Small intestine (tissue), 7 donors: ENCODE measurements at regions not wholly inside any gene's neighbourhood (a gene's known extent, or its start where the extent isn't known, plus 50 kb on each side); places are given as distances from the start of the nearest gene placed in this dataset.

Source experiments
- DNase-seq, 2 donors: peaks; one replicate each; pipeline versions ENCODE4 v3.0.0 to v3.0.0-alpha.2; 2013
- FAIRE-seq: peaks from 2 replicates; lab custom pipeline; 2012; peaks lifted over from hg19 to GRCh38; lab: Jason Lieb, UNC
- H3K27ac ChIP-seq, 3 donors: one replicate each; pipeline ENCODE4 v1.5.1; 2013; ENCODE audit warnings: low read length in 2 of 3, mild to moderate bottlenecking in 2 of 3, control low read depth in 1 of 3, inconsistent platforms in 1 of 3, low read depth in 1 of 3, moderate library complexity in 1 of 3
- H3K27me3 ChIP-seq, 3 donors: one replicate each; pipeline ENCODE4 v1.6.1; 2013; ENCODE audit warnings: low read length in 3 of 3, inconsistent platforms in 1 of 3; ENCODE audit not compliant: control insufficient read depth in 3 of 3, insufficient read depth in 3 of 3
- H3K36me3 ChIP-seq, 3 donors: one replicate each; pipeline ENCODE4 v1.6.1; 2013; ENCODE audit warnings: low read length in 3 of 3, inconsistent platforms in 1 of 3, low read depth in 1 of 3, mild to moderate bottlenecking in 1 of 3, moderate library complexity in 1 of 3; ENCODE audit not compliant: control insufficient read depth in 3 of 3, insufficient read depth in 2 of 3
- H3K4me1 ChIP-seq, 3 donors: one replicate each; pipeline ENCODE4 v1.6.1; 2013; ENCODE audit warnings: low read length in 2 of 3, inconsistent platforms in 1 of 3, low read depth in 1 of 3, mild to moderate bottlenecking in 1 of 3, moderate library complexity in 1 of 3; ENCODE audit not compliant: control insufficient read depth in 3 of 3, insufficient read depth in 2 of 3
- H3K4me3 ChIP-seq, 3 donors: one replicate each; pipeline ENCODE4 v1.5.1; 2013; ENCODE audit warnings: low read length in 3 of 3, control low read depth in 1 of 3, inconsistent platforms in 1 of 3, low read depth in 1 of 3, mild to moderate bottlenecking in 1 of 3, moderate library complexity in 1 of 3
- H3K9me3 ChIP-seq, 2 donors: one replicate each; pipeline ENCODE4 v1.6.1; 2013; ENCODE audit warnings: low read depth in 1 of 2, low read length in 1 of 2; ENCODE audit not compliant: control insufficient read depth in 2 of 2, insufficient read depth in 1 of 2
- WGBS, 3 donors: extraction: QIAGEN DNeasy Blood & Tissue Kit; methylation state at CpG; one replicate each; pipeline ENCODE4 v1.1.7; 2013; 5-methylcytosine and 5-hydroxymethylcytosine counted together
- donor health status: healthy with polysubstance abuse.
- donor health status: control.
- donor health status: control.
- donor health status: Bipolar disorder and iron deficiency.
- donor health status: healthy.

- Histone ChIP-seq H3K27ac (no peak overlapping the region), H3K4me1 (no peaks in the 10 kb centered on the region), H3K27me3 (no peaks in the 10 kb centered on the region), H3K36me3 (no peaks in the 10 kb centered on the region), H3K9me3 (peaks cover 0 to 1% of the 10 kb centered on the region in 2 donors), H3K4me3 (no peak overlapping the region)
- FAIRE-seq (no peak), DNase-seq (no peak)
- WGBS, 3 donors = 74 to 79% (median 76%) methylated on average over 5 of the region's 5 CpGs
These were observed 728.3 kb upstream of the EYS start for GRCh38 chr6:66435321-66435720.

DNA sequence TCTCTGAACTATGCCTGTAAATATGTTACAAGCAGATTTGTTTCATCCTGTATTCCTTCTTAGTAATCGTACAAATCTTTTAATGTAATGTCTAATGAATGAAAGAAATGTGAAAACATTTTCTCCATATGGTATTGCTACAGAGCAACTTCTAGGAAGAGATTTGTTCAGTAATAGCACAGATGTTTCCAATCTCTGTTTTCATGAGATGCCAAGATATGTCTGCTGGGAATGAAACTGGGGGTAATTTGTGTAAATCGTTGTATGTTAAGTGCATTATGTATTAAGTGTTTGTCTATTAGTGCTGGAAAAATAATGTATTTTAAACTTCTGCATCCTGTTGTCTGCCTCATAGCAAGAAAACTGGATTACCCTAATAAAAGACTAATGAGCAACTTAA is 722.2 kb upstream of the EYS start:
- 55 to 76% (median 56%) methylated on average over 2 of the region's 2 CpGs for WGBS, 3 donors
- FAIRE-seq = no peak
- Histone ChIP-seq H3K4me1 (no peaks in the 10 kb centered on the region), H3K27ac (no peak overlapping the region), H3K27me3 (no peaks in the 10 kb centered on the region), H3K36me3 (no peaks in the 10 kb centered on the region), H3K4me3 (no peak overlapping the region), H3K9me3 (no peaks in the 10 kb centered on the region)
- peak in 1 of 2 donors; percentile 1 for DNase-seq

DNA sequence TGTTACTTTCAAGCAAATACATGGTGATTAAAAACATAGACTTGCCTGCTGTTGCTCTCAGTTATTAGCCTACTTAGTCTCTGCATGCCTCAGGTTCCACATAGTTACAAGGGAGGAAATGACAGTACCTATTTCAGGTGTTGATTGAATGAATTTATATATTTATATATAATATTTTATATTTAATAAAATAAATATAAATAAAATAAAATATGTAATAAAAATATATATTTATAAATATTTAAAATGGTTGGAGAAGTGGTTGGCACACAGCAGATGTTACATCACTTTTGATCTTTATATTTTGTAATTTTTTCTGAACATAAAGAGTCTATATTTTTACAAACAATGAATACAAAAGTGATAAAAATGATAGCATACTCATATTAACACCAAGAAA is 716.0 kb upstream of the EYS start:
- H3K9me3 ChIP-seq = no peaks in the 10 kb centered on the region
- DNase-seq = no peak
- peak; percentile 62 for FAIRE-seq
- H3K36me3 ChIP-seq = no peaks in the 10 kb centered on the region
- H3K27me3 ChIP-seq = no peaks in the 10 kb centered on the region
- no peaks in the 10 kb centered on the region for H3K4me1 ChIP-seq
- H3K4me3 ChIP-seq = no peak overlapping the region
- H3K27ac ChIP-seq = no peak overlapping the region

GRCh38 chr6:66421570-66421969 is 714.5 kb upstream of the EYS start:
- no peak for FAIRE-seq
- 49 to 56% (median 51%) methylated on average over 3 of the region's 3 CpGs for WGBS, 3 donors

GRCh38 chr6:66418906-66419305 is 711.9 kb upstream of the EYS start:
- no peaks in the 10 kb centered on the region for H3K36me3 ChIP-seq

More at GRCh38 chr6:66421570-66421969, 714.5 kb upstream of the EYS start:
- Histone ChIP-seq H3K27ac (no peak overlapping the region), H3K36me3 (no peaks in the 10 kb centered on the region), H3K4me1 (no peaks in the 10 kb centered on the region), H3K27me3 (no peaks in the 10 kb centered on the region), H3K4me3 (no peak overlapping the region), H3K9me3 (no peaks in the 10 kb centered on the region)
- DNase-seq = no peak

GRCh38 chr6:66403966-66404365 is 696.9 kb upstream of the EYS start:
- H3K27me3 ChIP-seq = no peaks in the 10 kb centered on the region

More at GRCh38 chr6:66418906-66419305, 711.9 kb upstream of the EYS start:
- 82 to 91% (median 86%) methylated on average over 2 of the region's 2 CpGs for WGBS, 3 donors
- Histone ChIP-seq H3K9me3 (no peaks in the 10 kb centered on the region), H3K4me3 (no peak overlapping the region), H3K4me1 (no peaks in the 10 kb centered on the region), H3K27ac (no peak overlapping the region), H3K27me3 (no peaks in the 10 kb centered on the region)
- DNase-seq (no peak), FAIRE-seq (no peak)

GRCh38 chr6:66402873-66403272 is 695.8 kb upstream of the EYS start:
- DNase-seq (no peak), FAIRE-seq (no peak)
- 37 to 78% (median 51%) methylated on average over 1 of the region's 1 CpG for WGBS, 3 donors
- H3K36me3 ChIP-seq = no peaks in the 10 kb centered on the region
- H3K27me3 ChIP-seq = no peaks in the 10 kb centered on the region
- H3K9me3 ChIP-seq = no peaks in the 10 kb centered on the region
- H3K4me1 ChIP-seq = no peaks in the 10 kb centered on the region
- no peak overlapping the region for H3K4me3 ChIP-seq
- no peak overlapping the region for H3K27ac ChIP-seq

More at GRCh38 chr6:66403966-66404365, 696.9 kb upstream of the EYS start:
- no peak for DNase-seq
- Histone ChIP-seq H3K27ac (no peak overlapping the region), H3K36me3 (no peaks in the 10 kb centered on the region), H3K9me3 (no peaks in the 10 kb centered on the region), H3K4me1 (no peaks in the 10 kb centered on the region), H3K4me3 (no peak overlapping the region)
- FAIRE-seq = no peak

- no peak for FAIRE-seq
- H3K27me3 ChIP-seq = no peaks in the 10 kb centered on the region
- WGBS, 3 donors = 82 to 87% (median 87%) methylated on average over 7 of the region's 7 CpGs
- H3K9me3 ChIP-seq = no peaks in the 10 kb centered on the region
- H3K4me3 ChIP-seq = no peak overlapping the region
- no peak for DNase-seq
- H3K36me3 ChIP-seq = no peaks in the 10 kb centered on the region
- no peaks in the 10 kb centered on the region for H3K4me1 ChIP-seq
- no peak overlapping the region for H3K27ac ChIP-seq
These were observed 689.5 kb upstream of the EYS start for GRCh38 chr6:66396549-66396948.

DNA sequence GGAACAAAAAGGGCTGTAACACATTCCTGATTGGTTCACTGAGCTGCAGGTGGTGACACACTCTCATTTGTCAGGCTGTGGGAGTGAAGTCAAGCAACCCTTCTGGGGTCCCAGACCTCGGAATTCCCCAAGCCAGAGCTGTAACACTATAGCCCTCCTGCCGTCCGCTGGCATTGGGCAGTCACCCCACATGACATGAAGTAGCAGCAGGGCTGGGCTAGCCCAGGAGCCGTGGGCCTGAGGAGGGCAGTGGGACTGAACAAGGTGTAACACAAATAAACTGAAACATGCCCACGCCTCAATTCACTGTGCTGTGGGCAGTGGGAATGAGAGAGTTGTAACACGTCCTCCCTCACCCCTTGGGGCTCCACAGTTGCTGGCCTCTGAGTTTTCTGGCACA is 689.1 kb upstream of the EYS start:
- FAIRE-seq = no peak
- H3K4me1 ChIP-seq = no peaks in the 10 kb centered on the region
- H3K9me3 ChIP-seq = no peaks in the 10 kb centered on the region
- no peak overlapping the region for H3K4me3 ChIP-seq
- H3K36me3 ChIP-seq = no peaks in the 10 kb centered on the region
- DNase-seq = no peak
- 76 to 82% (median 82%) methylated on average over 6 of the region's 6 CpGs for WGBS, 3 donors
- H3K27me3 ChIP-seq = no peaks in the 10 kb centered on the region
- no peak overlapping the region for H3K27ac ChIP-seq
